ENCODE measurements at regions not wholly inside any gene's neighbourhood (a gene's known extent, or its start where the extent isn't known, plus 50 kb on each side); places are given as distances from the start of the nearest gene placed in this dataset.
"Not testable (repeated sequence)": the region's sequence is repeated elsewhere in the genome, so short reads cannot be mapped to it uniquely, and the experiment has no call there.

DNA sequence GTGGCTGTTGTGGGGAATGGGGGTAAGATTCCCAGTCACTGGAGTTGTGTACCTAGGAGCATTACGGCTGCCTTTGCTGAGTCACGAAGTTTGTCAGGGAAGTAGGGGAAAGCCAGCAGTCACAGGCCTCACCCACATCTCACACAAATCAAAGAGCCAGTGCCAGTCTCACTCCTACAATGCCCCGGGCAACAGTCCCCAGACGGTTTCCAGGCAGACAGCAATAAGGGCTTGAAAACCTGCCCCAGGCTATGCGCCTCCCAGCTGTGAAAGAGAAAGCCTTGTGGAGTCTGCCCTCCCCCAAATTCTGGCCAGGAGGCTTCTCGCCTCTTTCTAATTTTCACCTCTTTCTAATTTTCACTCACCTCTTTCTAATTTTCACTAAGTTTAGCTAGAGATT, 142.3 kb upstream of the EDNRB start:
- no peak for DNase-seq

- not testable (repeated sequence) for DNase-seq
Measured at GRCh38 chr13:78056865-78057264, 138.2 kb upstream of the EDNRB start.

DNA sequence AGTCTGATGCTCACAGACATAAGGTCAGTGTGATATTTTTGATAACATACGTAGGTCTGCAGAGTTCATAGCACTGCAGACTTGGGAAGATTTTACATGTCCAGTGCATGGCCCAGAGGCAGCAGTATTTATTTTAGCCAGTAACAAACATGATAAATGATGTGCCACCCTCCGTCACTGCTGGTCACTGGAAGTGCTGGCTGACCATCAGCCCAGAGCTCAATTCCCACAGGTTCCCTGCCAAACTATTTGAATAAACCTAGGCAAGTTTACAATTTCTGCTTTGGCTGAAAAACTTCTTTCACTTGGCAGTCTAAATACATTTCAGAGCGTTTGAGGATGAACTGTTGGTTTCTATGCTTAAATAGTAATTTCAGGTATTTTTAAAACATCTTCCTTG, 135.5 kb upstream of the EDNRB start:
- DNase-seq = no peak

DNA sequence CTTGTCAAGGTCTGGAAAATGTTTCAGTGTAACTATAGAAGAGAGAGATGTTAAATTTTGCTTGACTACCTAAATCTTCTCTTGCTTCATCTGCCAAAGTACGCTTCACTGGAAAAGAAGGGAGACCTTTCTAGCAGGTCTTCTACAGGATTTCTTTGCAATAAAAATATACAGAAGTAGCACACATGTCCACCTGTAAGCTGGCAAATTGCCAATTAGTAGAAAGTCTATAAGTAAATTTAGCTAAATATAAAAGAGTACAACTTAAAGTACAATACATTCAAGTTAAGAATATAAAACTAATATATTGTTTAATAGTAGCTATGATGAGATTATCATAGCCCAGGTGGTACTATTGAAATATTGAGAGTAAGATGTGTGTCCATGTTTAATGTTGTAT, 128.5 kb upstream of the EDNRB start:
- no peak for DNase-seq

DNA sequence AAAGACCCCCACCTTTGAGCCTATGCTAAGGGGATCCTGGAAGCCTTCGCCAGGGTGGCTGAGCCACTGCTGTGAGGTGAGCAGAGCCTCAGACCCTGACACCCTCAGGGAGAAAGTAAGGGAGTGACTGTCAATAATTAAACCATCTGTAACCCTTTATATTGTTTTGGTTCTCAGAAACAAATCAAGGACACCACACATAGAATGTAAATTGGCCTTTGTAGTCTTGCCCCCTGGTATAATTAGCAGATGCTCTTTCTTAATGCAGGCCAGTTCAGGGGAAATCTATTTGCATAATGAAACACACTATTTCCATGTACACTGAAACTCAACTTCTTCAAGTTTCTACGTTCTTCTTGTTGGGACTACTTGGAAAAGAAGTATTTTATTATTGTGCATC, 127.7 kb upstream of the EDNRB start:
- DNase-seq = no peak

- DNase-seq = no peak
Measured at GRCh38 chr13:78045916-78046315, 127.3 kb upstream of the EDNRB start.

GRCh38 chr13:78041366-78041765, 122.7 kb upstream of the EDNRB start:
- DNase-seq = not testable (repeated sequence)

- DNase-seq = no peak
Measured at GRCh38 chr13:78040205-78040830, 121.7 kb upstream of the EDNRB start.

GRCh38 chr13:78036841-78037240, 118.2 kb upstream of the EDNRB start:
- DNase-seq = no peak

- DNase-seq = no peak
Measured at GRCh38 chr13:78035500-78035899, 116.9 kb upstream of the EDNRB start.

- DNase-seq = no peak
Measured at GRCh38 chr13:78033509-78033908, 114.9 kb upstream of the EDNRB start.

DNA sequence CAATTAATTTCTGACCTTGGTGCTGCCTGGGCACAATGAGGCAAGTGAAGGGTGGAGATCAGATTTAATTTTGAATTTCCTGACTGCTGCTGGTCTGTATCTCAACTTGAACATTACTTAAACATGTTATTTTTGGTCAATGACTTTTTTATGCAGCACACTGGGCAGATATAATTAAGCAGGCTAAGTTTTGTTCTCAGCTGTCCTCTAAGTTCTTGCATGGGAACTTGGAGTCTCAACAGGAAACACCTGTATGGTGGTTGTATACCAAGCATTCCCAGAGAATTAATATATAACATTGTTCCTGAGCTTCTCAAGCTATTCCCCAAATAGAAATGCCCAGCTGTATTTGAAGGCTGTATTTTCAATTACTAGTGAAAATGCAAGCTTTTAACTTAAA, 113.5 kb upstream of the EDNRB start:
- DNase-seq = no peak

DNA sequence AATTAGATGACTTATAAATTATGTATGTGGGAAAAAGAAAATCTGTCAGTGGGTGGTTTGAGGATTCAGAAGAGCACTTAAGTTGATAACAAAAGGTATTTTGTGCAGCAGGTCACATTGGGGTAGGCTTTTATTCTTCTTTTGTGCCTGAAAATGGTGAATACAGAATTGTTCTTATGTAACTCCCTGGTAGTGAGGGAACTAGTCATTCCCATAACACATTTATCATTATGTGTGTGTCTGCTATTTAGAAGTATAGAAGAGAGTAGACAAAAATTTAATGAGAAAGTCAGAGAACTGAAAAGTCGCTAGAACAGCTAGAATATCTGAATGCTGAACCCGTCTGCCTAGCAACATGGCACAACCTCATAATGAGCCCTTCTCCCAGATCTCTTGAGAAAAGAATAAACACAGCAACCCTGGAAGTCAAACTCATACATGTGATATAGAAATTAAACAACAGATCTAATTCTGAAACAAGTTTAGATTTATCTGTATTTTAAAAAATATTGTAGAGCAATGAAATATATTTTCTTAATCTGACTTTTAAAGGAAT, 111.8 kb upstream of the EDNRB start:
- no peak for DNase-seq

GRCh38 chr13:78029901-78030300, 111.3 kb upstream of the EDNRB start:
- no peak for DNase-seq

DNA sequence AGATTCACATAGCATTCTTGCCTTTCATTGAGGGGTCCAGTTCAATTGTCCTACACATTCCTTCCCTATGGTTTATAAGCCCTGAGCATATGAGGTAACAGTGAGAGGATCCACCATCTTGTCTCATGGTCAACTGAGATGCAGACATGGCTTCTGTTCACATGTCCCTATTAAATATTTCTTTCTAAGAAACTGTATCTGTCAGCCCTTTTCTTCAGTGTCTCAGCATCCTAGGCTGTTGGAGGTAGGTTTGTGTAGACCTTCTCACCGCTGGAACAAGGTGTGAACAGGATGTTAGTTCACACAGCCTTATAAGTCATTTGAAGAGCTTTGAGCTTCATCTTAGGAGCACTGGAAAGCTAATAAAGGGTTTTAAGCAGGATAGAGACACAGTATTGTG, 110.3 kb upstream of the EDNRB start:
- no peak for DNase-seq

DNA sequence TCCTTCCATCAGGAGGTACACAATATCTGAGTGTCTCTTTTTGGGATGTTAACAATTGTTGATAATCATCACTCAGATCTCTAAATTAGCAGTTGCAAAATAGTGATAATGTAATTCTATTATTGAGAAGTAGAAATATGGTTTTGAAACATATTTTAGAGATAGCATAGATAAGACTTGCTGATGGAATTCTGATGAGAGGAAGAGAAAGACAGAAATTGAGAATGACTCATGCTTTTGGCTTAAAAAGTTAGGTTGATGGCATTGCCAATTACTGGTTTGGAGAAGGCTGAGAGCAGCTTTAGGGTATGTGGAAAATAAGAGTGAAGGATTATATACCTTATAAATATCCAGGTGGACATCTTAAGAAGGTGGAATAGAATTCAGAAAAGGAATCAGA, 106.4 kb upstream of the EDNRB start:
- no peak for DNase-seq

DNA sequence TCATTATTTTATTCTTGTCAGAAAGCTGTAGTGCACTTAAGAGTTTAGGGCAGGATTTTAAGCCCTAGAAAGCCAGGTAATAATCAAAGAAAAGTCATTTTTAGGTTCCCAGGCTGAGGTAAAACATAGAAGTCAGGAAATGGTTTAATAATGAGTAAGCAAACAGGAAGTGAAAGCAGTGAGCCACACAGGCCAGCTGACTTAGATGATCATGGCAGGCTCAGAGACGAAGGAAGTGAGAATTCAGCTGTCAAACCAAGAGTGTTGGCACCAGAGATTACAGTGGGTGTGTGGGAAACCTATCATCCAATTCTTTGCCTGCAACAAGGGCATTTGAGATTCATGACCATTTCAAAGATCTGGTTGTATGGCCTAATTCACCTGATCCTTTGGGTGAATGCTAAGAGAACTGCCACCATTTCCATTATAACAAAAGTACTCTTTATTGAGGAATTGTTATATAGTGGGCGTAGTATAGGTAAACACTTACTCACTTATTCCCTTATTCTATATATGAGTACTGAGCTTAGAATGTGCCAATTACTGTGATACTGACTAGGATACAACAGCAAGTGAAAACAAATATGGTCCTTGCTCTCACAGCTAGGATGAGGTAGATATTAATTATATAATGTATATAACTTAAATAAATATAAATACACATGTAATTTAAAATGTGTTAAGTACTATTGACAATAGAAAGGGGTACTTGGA, 103.7 kb upstream of the EDNRB start:
- DNase-seq = peak; percentile 54 to 65

DNA sequence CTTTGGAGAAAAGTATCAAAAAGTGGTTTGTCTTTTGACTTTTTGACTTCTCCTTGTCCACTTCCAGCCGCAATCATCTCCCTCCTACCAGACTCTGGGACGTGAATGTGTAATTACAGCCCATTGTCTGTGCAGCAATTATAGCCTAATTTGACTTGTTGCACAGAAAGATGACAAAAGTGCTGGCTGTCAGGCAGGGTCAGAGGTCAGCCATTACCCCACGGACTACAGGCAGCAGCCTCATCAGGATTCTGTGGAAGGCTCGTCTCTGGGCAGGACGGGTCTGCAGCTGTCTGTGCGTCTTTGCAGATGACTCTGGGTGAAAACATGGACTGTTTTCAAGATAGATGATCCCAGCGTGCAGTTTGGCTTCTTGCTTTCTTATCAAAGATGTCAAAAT, 102.2 kb upstream of the EDNRB start:
- no peak for DNase-seq

DNA sequence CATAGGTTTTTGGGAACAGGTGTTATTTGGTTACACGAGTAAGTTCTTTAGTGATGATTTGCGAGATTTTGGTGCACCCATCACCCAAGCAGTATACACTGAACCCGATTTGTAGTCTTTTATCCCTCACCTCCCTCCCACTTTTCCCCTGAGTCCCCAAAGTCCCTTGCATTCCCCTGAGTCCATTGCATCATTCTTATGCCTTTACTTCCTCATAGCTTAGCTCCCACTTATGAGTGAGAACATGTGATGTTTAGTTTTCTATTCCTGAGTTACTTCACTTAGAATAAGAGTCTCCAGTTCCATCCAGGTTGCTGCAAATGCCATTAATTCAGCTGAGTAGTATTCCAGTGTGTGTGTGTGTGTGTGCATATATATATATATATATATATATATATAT, 97.2 kb upstream of the EDNRB start:
- DNase-seq = no peak

GRCh38 chr13:78012046-78012445, 93.4 kb upstream of the EDNRB start:
- no peak for DNase-seq

DNA sequence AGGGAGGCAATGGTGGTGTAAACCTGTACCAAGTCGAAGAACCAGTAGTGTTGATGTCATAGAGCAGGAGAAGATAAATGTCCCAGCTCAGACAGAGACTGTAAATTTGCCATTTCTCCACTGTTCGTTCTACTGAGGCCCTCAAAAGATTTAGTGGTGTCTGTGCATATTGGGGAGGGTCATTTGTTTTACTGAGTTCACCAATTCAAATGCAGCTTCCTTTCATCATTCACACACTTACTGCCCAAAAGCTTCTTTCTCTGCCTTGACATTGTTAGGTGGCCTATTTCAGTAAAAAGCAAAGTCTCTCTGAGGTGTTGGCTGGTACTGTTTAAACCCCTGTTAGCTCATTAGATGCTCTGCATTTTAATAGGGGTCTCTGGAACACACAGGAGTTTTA, 86.2 kb upstream of the EDNRB start:
- no peak for DNase-seq

- DNase-seq = no peak
Measured at GRCh38 chr13:77999746-78000145, 81.1 kb upstream of the EDNRB start.

DNA sequence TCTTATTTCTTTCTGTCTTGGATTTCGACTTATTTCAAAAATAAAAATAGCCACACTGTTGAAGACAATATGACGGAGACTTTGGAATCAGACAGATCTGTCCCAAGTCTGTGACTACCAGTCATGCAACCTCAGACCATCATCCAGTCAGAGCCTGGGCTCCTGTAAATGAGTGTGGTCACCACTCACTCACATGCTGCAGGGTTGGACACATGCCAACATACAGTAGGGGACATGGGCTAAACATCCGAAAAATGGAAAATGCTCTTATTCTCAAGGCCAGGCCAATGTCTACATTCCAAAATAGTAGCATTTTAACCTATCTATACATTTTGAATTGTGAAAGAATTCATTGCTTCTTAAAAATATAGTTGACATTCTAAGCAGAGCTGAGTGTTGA, 75.5 kb upstream of the EDNRB start:
- DNase-seq = no peak

DNA sequence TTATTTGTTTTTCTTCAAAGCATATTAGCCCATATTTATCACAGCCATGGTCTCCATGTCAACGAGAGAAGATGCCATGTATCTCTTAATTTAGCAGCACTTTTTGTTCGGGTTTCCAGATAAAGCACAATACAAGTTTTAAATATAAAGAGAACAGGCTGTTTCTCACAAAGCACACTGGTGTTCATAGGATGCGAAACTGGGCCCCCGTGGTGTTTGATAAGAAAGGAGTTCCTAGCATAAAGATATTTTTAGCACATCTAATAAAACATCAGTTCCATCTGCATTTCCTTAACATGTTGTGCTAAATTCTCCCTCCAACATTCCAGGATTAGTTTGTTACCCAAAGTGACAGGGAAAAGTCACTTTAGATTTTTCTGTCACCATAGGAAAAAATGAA, 72.4 kb upstream of the EDNRB start:
- no peak for DNase-seq

DNA sequence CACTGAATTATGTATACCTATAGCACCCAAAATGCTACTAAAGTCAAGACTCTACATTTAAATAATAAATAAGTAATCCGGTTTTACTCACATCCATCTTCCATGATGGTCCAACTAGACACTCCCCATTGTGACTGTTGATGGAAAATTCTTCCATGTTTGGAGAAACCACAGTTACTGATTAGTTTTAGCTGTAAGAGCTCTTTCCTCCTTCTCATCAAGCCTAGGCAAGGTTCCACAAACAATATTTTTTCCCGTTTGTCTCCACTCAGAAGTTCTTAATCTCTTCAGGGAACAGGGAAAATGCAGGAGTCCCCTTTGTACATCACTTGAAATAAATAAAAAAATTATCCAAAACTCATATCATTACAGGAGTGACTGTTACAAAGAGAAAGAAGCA, 70.7 kb upstream of the EDNRB start:
- no peak for DNase-seq
